Panc1 (cell line): ENCODE measurements at regions not wholly inside any gene's neighbourhood (a gene's known extent, or its start where the extent isn't known, plus 50 kb on each side); places are given as distances from the start of the nearest gene placed in this dataset.

Experiments
- ATAC-seq: fragments of 200-7000 bp; cut with Tn5 transposase; 2 replicates; pipeline ENCODE4 v1.9.1; 2020; ENCODE audit warnings: mild to moderate bottlenecking, moderate library complexity
- BruUV-seq: library from RNA; stranded (reverse); fragments of 400-500 nt; replicated peaks from 2 replicates; lab custom pipeline; 2021; lab: Mats Ljungman, UMichigan
- CTCF ChIA-PET: fragments of 300-600 bp; sonication (Branson Sonifier 250); formaldehyde crosslinking; loops from one replicate; lab custom pipeline; 2022; ENCODE audit warnings: antibody characterized with exemption; lab: Charles Lee
- POLR2A ChIA-PET: fragments of 300-600 bp; sonication (Branson Sonifier 250); formaldehyde crosslinking; loops from one replicate; lab custom pipeline; 2022; ENCODE audit warnings: antibody characterized with exemption; lab: Charles Lee
- DNase-seq: peaks from one replicate; pipeline ENCODE4 v3.0.0-alpha.2; 2010; ENCODE audit warnings: low read depth, low spot score
- H3K27ac ChIP-seq: 2 replicates; pipeline ENCODE4 v1.5.1; 2011; ENCODE audit warnings: mild to moderate bottlenecking, low read length, inconsistent platforms
- H3K27me3 ChIP-seq: fragments of 200-500 bp; sonication (Bioruptor generic); 2 replicates; pipeline ENCODE4 v1.6.0; 2014; ENCODE audit warnings: low read length, inconsistent platforms; ENCODE audit not compliant: control insufficient read depth, insufficient read depth
- H3K36me3 ChIP-seq: fragments of 200-500 bp; sonication (Bioruptor generic); 2 replicates; pipeline ENCODE4 v1.5.1; 2014; ENCODE audit warnings: inconsistent platforms, mild to moderate bottlenecking, low read length, moderate library complexity; ENCODE audit not compliant: control insufficient read depth, insufficient read depth
- H3K4me1 ChIP-seq: 2 replicates; pipeline ENCODE4 v1.5.1; 2011; ENCODE audit warnings: inconsistent platforms, mild to moderate bottlenecking, low read length, moderate library complexity; ENCODE audit not compliant: control insufficient read depth, insufficient read depth
- H3K4me3 ChIP-seq, 2 experiments: 2 replicates each; pipeline ENCODE4 v1.5.1; 2011 to 2012; ENCODE audit warnings: low read depth in 2 of 2, low read length in 2 of 2, mild to moderate bottlenecking in 2 of 2, inconsistent platforms in 1 of 2, moderate library complexity in 1 of 2
- H3K9me3 ChIP-seq: fragments of 200-500 bp; sonication (Bioruptor generic); 2 replicates; pipeline ENCODE4 v1.5.1; 2014; ENCODE audit warnings: low read depth, mild to moderate bottlenecking, inconsistent platforms, low read length, moderate library complexity; ENCODE audit not compliant: control insufficient read depth, insufficient read depth
- POLR2AphosphoS5 ChIP-seq: IDR thresholded peaks from 2 replicates; pipeline ENCODE4 v1.6.1; 2012; ENCODE audit warnings: mild to moderate bottlenecking, low read depth, low read length, moderate library complexity
- SIN3A ChIP-seq: IDR thresholded peaks from 2 replicates; pipeline ENCODE4 v1.6.1; 2012; ENCODE audit warnings: low read depth, mild to moderate bottlenecking, low read length, moderate library complexity, borderline replicate concordance; ENCODE audit not compliant: insufficient read depth
- TCF7L2 ChIP-seq: IDR thresholded peaks from 2 replicates; pipeline ENCODE4 v1.6.1; 2011; ENCODE audit warnings: mild to moderate bottlenecking, low read depth, low read length, inconsistent platforms
- in situ Hi-C: cut with HindIII; loops from 2 replicates; pipeline ENCODE4 v1.10.0; 2016; ENCODE audit warnings: low sequenced_read_pairs, low pct_unique_long_range_greater_than_20kb
- intact Hi-C: fragments of 100-400 bp; cut with micrococcal nuclease; formaldehyde crosslinking; loops from one replicate; pipeline ENCODE4 v1.10.0; 2022; ENCODE audit not compliant: unreplicated experiment
- TF ChIP-seq, protein P1 (sequence below), 2 experiments: IDR thresholded peaks; 2 replicates each; pipeline ENCODE4 v1.6.1; 2011 to 2012; ENCODE audit warnings: low read depth in 2 of 2, control low read depth in 1 of 2, low read length in 1 of 2, mild to moderate bottlenecking in 1 of 2, moderate library complexity in 1 of 2; ENCODE audit not compliant: insufficient read depth in 1 of 2
- TF ChIP-seq, protein P2 (sequence below): fragments of 450-650 bp; IDR thresholded peaks from 2 replicates; pipeline ENCODE4 v1.5.1; 2017; ENCODE audit warnings: mild to moderate bottlenecking

DNA sequence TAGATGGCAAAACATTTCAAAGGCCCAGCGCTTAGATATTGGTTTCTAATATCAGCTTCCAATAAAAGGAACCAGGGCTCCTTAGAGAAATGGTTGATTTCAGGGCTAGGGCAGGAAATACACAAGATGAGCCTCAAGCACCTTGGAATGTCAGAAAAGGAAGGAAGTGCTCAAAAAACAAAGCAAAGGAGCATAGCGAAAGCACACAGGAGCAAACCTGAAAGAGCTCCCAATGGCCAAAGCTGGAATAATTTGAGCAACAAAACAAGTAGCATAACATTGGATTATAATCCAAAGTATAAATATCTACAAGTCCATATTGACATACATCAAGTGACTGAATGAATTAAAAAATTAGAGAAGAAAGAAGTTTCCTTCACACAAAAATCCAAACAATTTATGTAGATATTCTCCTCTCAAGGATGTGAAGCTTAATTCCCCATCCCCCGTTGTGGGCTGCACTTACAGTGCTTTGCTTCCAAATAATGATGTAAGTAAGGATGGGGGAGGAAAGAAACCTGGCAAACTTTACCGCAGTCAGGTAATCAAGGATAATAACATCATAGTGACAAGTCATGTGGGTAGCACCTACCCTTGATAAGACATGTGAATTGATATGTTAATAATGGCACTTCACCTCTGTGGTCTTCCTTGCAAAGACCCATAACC is 132.9 kb upstream of the DST start:
- in situ Hi-C loops: no loop called here
- BruUV-seq: no TSS peak
- ChIA-PET POLR2A (interaction anchor here (0.6 kb wide), 1 partner anchor 58 kb away, joined by 4 read pairs; no protein-coding TSS in a partner anchor), CTCF (no interaction called here)
- Histone ChIP-seq H3K4me1 (peaks cover 26% of the 10 kb centered on the region), H3K27ac (no peak overlapping the region), H3K4me3 (no peak overlapping the region), H3K27me3 (no peaks in the 10 kb centered on the region), H3K36me3 (no peaks in the 10 kb centered on the region), H3K9me3 (no peaks in the 10 kb centered on the region)
- ATAC-seq (no peak), DNase-seq (no peak)
- TF ChIP-seq, protein P1, sequence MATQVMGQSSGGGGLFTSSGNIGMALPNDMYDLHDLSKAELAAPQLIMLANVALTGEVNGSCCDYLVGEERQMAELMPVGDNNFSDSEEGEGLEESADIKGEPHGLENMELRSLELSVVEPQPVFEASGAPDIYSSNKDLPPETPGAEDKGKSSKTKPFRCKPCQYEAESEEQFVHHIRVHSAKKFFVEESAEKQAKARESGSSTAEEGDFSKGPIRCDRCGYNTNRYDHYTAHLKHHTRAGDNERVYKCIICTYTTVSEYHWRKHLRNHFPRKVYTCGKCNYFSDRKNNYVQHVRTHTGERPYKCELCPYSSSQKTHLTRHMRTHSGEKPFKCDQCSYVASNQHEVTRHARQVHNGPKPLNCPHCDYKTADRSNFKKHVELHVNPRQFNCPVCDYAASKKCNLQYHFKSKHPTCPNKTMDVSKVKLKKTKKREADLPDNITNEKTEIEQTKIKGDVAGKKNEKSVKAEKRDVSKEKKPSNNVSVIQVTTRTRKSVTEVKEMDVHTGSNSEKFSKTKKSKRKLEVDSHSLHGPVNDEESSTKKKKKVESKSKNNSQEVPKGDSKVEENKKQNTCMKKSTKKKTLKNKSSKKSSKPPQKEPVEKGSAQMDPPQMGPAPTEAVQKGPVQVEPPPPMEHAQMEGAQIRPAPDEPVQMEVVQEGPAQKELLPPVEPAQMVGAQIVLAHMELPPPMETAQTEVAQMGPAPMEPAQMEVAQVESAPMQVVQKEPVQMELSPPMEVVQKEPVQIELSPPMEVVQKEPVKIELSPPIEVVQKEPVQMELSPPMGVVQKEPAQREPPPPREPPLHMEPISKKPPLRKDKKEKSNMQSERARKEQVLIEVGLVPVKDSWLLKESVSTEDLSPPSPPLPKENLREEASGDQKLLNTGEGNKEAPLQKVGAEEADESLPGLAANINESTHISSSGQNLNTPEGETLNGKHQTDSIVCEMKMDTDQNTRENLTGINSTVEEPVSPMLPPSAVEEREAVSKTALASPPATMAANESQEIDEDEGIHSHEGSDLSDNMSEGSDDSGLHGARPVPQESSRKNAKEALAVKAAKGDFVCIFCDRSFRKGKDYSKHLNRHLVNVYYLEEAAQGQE (IDR thresholded peaks at IDR 0.05; ENCODE audit: insufficient read depth in 1 of 2, low read depth in 2 of 2, low read length in 1 of 2): no peak
- TF ChIP-seq TCF7L2: no peak
- TF ChIP-seq POLR2AphosphoS5: no peak
- TF ChIP-seq, protein P2, sequence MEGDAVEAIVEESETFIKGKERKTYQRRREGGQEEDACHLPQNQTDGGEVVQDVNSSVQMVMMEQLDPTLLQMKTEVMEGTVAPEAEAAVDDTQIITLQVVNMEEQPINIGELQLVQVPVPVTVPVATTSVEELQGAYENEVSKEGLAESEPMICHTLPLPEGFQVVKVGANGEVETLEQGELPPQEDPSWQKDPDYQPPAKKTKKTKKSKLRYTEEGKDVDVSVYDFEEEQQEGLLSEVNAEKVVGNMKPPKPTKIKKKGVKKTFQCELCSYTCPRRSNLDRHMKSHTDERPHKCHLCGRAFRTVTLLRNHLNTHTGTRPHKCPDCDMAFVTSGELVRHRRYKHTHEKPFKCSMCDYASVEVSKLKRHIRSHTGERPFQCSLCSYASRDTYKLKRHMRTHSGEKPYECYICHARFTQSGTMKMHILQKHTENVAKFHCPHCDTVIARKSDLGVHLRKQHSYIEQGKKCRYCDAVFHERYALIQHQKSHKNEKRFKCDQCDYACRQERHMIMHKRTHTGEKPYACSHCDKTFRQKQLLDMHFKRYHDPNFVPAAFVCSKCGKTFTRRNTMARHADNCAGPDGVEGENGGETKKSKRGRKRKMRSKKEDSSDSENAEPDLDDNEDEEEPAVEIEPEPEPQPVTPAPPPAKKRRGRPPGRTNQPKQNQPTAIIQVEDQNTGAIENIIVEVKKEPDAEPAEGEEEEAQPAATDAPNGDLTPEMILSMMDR: no peak
- TF ChIP-seq SIN3A: no peak
- intact Hi-C loops: no loop called here

DNA sequence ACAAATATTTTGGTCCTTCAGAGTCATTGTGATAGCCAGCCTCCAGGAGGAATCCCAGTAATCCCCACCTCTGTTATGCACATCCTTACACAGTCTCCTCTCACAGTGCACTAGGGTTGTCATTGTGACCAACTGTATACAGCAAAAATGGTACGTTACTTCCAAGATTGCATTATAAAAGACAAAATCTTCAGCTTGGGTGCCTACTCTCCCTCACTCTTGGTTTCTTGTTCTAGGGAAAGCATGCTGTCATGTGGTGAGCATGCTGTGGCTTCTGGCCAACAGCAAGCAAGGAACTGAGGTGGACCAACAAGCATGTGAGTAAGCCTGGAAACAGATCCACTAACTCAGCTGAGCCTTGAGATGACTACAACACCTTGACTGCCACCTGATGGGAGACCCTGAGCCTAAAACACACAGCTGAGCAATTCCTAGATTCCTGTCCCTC is 130.1 kb upstream of the DST start:
- CTCF ChIA-PET: no interaction called here
- H3K9me3 ChIP-seq: no peaks in the 10 kb centered on the region
- H3K4me1 ChIP-seq: peaks cover 39% of the 10 kb centered on the region
- no peak for TF ChIP-seq SIN3A
- TF ChIP-seq, protein P2: peak; percentile 21; the same call in 1 of the 2 replicates
- peak overlapping the region; percentile 17; the same call in 1 of the 2 replicates for H3K27ac ChIP-seq
- H3K27me3 ChIP-seq: no peaks in the 10 kb centered on the region
- intact Hi-C loops: no loop called here
- no peak overlapping the region for H3K4me3 ChIP-seq
- no TSS peak for BruUV-seq
- peak; percentile 84 for DNase-seq
- ATAC-seq: peak; percentile 82
- POLR2A ChIA-PET: no interaction called here
- H3K36me3 ChIP-seq: no peaks in the 10 kb centered on the region
- in situ Hi-C loops: no loop called here
